ENCODE measurements at regions not wholly inside any gene's neighbourhood (a gene's known extent, or its start where the extent isn't known, plus 50 kb on each side); places are given as distances from the start of the nearest gene placed in this dataset.
"Not testable (repeated sequence)": the region's sequence is repeated elsewhere in the genome, so short reads cannot be mapped to it uniquely, and the experiment has no call there.

GRCh38 chr3:27610800-27611525 is 111.2 kb downstream of the EOMES start:
- Histone ChIP-seq H3K9ac (ENCODE audit: low read depth, low read length, poor library complexity) (no peak overlapping the region), H2AK5ac (ENCODE audit: low read depth, low read length) (no peak overlapping the region), H3K27ac (replicated peaks; ENCODE audit: low read length) (no peak overlapping the region), H2BK15ac (ENCODE audit: low read length) (no peak overlapping the region), H3K4me1 (ENCODE audit: control insufficient read depth in 2 of 2, insufficient read depth in 1 of 2, low read depth in 1 of 2, low read length in 2 of 2) (no peaks in the 10 kb centered on the region), H2BK120ac (ENCODE audit: low read depth, low read length) (no peak overlapping the region), H3K79me1 (ENCODE audit: low read depth, low read length) (no peaks in the 10 kb centered on the region), H2AFZ (ENCODE audit: low read length) (no peak overlapping the region), H4K91ac (ENCODE audit: low read depth, low read length, poor library complexity) (no peak overlapping the region), H4K8ac (ENCODE audit: low read depth, low read length) (no peak overlapping the region), H2BK5ac (ENCODE audit: low read length) (no peak overlapping the region), H3K4me3 (ENCODE audit: low read length in 2 of 2) (no peak overlapping the region), H2BK12ac (ENCODE audit: low read length) (no peak overlapping the region), H3K36me3 (replicated peaks in 1 of 2; ENCODE audit: control insufficient read depth in 2 of 2, insufficient read depth in 2 of 2, low read length in 2 of 2) (no peaks in the 10 kb centered on the region), H3K23ac (ENCODE audit: low read depth, low read length, poor library complexity) (no peak overlapping the region), H3K4me2 (ENCODE audit: insufficient read depth, low read length, poor library complexity, severe bottlenecking) (no peak overlapping the region), H3K18ac (ENCODE audit: low read length) (no peak overlapping the region), H3K9me3 (replicated peaks in 1 of 2; ENCODE audit: control insufficient read depth in 2 of 2, insufficient read depth in 1 of 2, low read depth in 1 of 2, low read length in 2 of 2) (peaks cover 2 to 4% of the 10 kb centered on the region in 2 donors), H3K4ac (ENCODE audit: low read length) (no peak overlapping the region), H3K14ac (ENCODE audit: low read length) (no peak overlapping the region), H3K27me3 (ENCODE audit: control insufficient read depth in 3 of 3, insufficient read depth in 3 of 3, low read depth in 1 of 3, low read length in 3 of 3) (no peaks in the 10 kb centered on the region)
- WGBS, 2 donors (ENCODE audit: extremely low coverage in 2 of 2, insufficient read length in 2 of 2, insufficient replicate concordance in 1 of 2): no CpG with 5 or more reads among the region's 8 CpGs
- no peak for DNase-seq (ENCODE audit: low spot score)

GRCh38 chr3:27607370-27607769 is 114.8 kb downstream of the EOMES start:
- Histone ChIP-seq H3K9ac (ENCODE audit: low read depth, low read length, poor library complexity) (no peak overlapping the region), H3K9me3 (replicated peaks in 1 of 2; ENCODE audit: control insufficient read depth in 2 of 2, insufficient read depth in 1 of 2, low read depth in 1 of 2, low read length in 2 of 2) (no peaks in the 10 kb centered on the region), H3K27me3 (ENCODE audit: control insufficient read depth in 3 of 3, insufficient read depth in 3 of 3, low read depth in 1 of 3, low read length in 3 of 3) (no peaks in the 10 kb centered on the region), H2BK15ac (ENCODE audit: low read length) (no peak overlapping the region), H2AK5ac (ENCODE audit: low read depth, low read length) (no peak overlapping the region), H3K18ac (ENCODE audit: low read length) (no peak overlapping the region), H3K23ac (ENCODE audit: low read depth, low read length, poor library complexity) (no peak overlapping the region), H3K4me1 (ENCODE audit: control insufficient read depth in 2 of 2, insufficient read depth in 1 of 2, low read depth in 1 of 2, low read length in 2 of 2) (no peaks in the 10 kb centered on the region), H2AFZ (ENCODE audit: low read length) (no peak overlapping the region), H3K4ac (ENCODE audit: low read length) (no peak overlapping the region), H3K14ac (ENCODE audit: low read length) (no peak overlapping the region), H2BK5ac (ENCODE audit: low read length) (no peak overlapping the region), H3K36me3 (replicated peaks in 1 of 2; ENCODE audit: control insufficient read depth in 2 of 2, insufficient read depth in 2 of 2, low read length in 2 of 2) (no peaks in the 10 kb centered on the region), H4K91ac (ENCODE audit: low read depth, low read length, poor library complexity) (no peak overlapping the region), H3K27ac (replicated peaks; ENCODE audit: low read length) (no peak overlapping the region), H4K8ac (ENCODE audit: low read depth, low read length) (no peak overlapping the region), H2BK12ac (ENCODE audit: low read length) (no peak overlapping the region), H3K79me1 (ENCODE audit: low read depth, low read length) (no peaks in the 10 kb centered on the region), H3K4me2 (ENCODE audit: insufficient read depth, low read length, poor library complexity, severe bottlenecking) (no peak overlapping the region), H3K4me3 (ENCODE audit: low read length in 2 of 2) (no peak overlapping the region), H2BK120ac (ENCODE audit: low read depth, low read length) (no peak overlapping the region)
- WGBS, 2 donors (ENCODE audit: extremely low coverage in 2 of 2, insufficient read length in 2 of 2, insufficient replicate concordance in 1 of 2): no CpG with 5 or more reads among the region's 1 CpG
- no peak for DNase-seq (ENCODE audit: low spot score)

DNA sequence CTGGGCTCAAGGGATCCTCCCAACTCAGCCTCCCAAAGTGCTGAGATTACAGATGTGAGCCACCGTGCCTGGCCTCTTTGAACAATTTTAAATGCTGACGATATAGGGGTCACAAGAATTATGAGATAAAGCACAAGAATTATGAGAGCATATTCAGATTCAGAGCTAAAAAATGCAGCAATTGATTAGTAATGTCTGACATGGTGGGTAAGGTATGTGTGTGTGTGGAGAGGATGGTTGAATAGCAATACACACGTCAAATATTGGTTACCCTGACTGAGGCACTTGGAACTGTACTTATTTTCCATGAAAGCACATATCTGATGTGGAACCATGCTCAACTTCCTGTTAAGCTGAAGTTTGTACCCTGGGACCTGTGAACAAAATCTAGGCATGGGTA is 115.6 kb downstream of the EOMES start:
- Histone ChIP-seq H2BK12ac (ENCODE audit: low read length) (no peak overlapping the region), H2BK120ac (ENCODE audit: low read depth, low read length) (no peak overlapping the region), H4K8ac (ENCODE audit: low read depth, low read length) (no peak overlapping the region), H3K9me3 (replicated peaks in 1 of 2; ENCODE audit: control insufficient read depth in 2 of 2, insufficient read depth in 1 of 2, low read depth in 1 of 2, low read length in 2 of 2) (no peaks in the 10 kb centered on the region), H3K23ac (ENCODE audit: low read depth, low read length, poor library complexity) (no peak overlapping the region), H3K4me2 (ENCODE audit: insufficient read depth, low read length, poor library complexity, severe bottlenecking) (no peak overlapping the region), H3K27me3 (ENCODE audit: control insufficient read depth in 3 of 3, insufficient read depth in 3 of 3, low read depth in 1 of 3, low read length in 3 of 3) (no peaks in the 10 kb centered on the region), H2AFZ (ENCODE audit: low read length) (no peak overlapping the region), H3K18ac (ENCODE audit: low read length) (no peak overlapping the region), H3K9ac (ENCODE audit: low read depth, low read length, poor library complexity) (no peak overlapping the region), H3K4me3 (ENCODE audit: low read length in 2 of 2) (no peak overlapping the region), H3K14ac (ENCODE audit: low read length) (no peak overlapping the region), H2AK5ac (ENCODE audit: low read depth, low read length) (no peak overlapping the region), H2BK5ac (ENCODE audit: low read length) (no peak overlapping the region), H3K36me3 (replicated peaks in 1 of 2; ENCODE audit: control insufficient read depth in 2 of 2, insufficient read depth in 2 of 2, low read length in 2 of 2) (no peaks in the 10 kb centered on the region), H3K4ac (ENCODE audit: low read length) (no peak overlapping the region), H3K4me1 (ENCODE audit: control insufficient read depth in 2 of 2, insufficient read depth in 1 of 2, low read depth in 1 of 2, low read length in 2 of 2) (no peaks in the 10 kb centered on the region), H3K79me1 (ENCODE audit: low read depth, low read length) (no peaks in the 10 kb centered on the region), H3K27ac (replicated peaks; ENCODE audit: low read length) (no peak overlapping the region), H2BK15ac (ENCODE audit: low read length) (no peak overlapping the region), H4K91ac (ENCODE audit: low read depth, low read length, poor library complexity) (no peak overlapping the region)
- WGBS, 2 donors (ENCODE audit: extremely low coverage in 2 of 2, insufficient read length in 2 of 2, insufficient replicate concordance in 1 of 2): no CpG with 5 or more reads among the region's 3 CpGs
- no peak for DNase-seq (ENCODE audit: low spot score)

- not testable (repeated sequence) for H3K23ac ChIP-seq (ENCODE audit: low read depth, low read length, poor library complexity); H3K4ac ChIP-seq (ENCODE audit: low read length)
- no CpG with 5 or more reads among the region's 3 CpGs for WGBS, 2 donors (ENCODE audit: extremely low coverage in 2 of 2, insufficient read length in 2 of 2, insufficient replicate concordance in 1 of 2)
Measured at GRCh38 chr3:27601311-27601710, 117.1 kb upstream of the SLC4A7 start.

More at GRCh38 chr3:27601311-27601710, 117.1 kb upstream of the SLC4A7 start:
- not testable (repeated sequence) for H2BK12ac ChIP-seq (ENCODE audit: low read length); H2BK120ac ChIP-seq (ENCODE audit: low read depth, low read length); H3K36me3 ChIP-seq (replicated peaks in 1 of 2; ENCODE audit: control insufficient read depth in 2 of 2, insufficient read depth in 2 of 2, low read length in 2 of 2); DNase-seq (ENCODE audit: low spot score); H3K9ac ChIP-seq (ENCODE audit: low read depth, low read length, poor library complexity); H3K18ac ChIP-seq (ENCODE audit: low read length); H3K4me1 ChIP-seq (ENCODE audit: control insufficient read depth in 2 of 2, insufficient read depth in 1 of 2, low read depth in 1 of 2, low read length in 2 of 2); H2BK15ac ChIP-seq (ENCODE audit: low read length); H3K27ac ChIP-seq (replicated peaks; ENCODE audit: low read length); H2AK5ac ChIP-seq (ENCODE audit: low read depth, low read length); H3K4me2 ChIP-seq (ENCODE audit: insufficient read depth, low read length, poor library complexity, severe bottlenecking); H2AFZ ChIP-seq (ENCODE audit: low read length); H2BK5ac ChIP-seq (ENCODE audit: low read length); H3K27me3 ChIP-seq (ENCODE audit: control insufficient read depth in 3 of 3, insufficient read depth in 3 of 3, low read depth in 1 of 3, low read length in 3 of 3); H4K8ac ChIP-seq (ENCODE audit: low read depth, low read length); H3K14ac ChIP-seq (ENCODE audit: low read length); H3K9me3 ChIP-seq (replicated peaks in 1 of 2; ENCODE audit: control insufficient read depth in 2 of 2, insufficient read depth in 1 of 2, low read depth in 1 of 2, low read length in 2 of 2); H3K79me1 ChIP-seq (ENCODE audit: low read depth, low read length); H3K4me3 ChIP-seq (ENCODE audit: low read length in 2 of 2); H4K91ac ChIP-seq (ENCODE audit: low read depth, low read length, poor library complexity)

Measured in neuronal stem cell (in vitro differentiated cells).